ENCODE measurements at regions not wholly inside any gene's neighbourhood (a gene's known extent, or its start where the extent isn't known, plus 50 kb on each side); places are given as distances from the start of the nearest gene placed in this dataset.
A peak's percentile ranks its signal among the peaks of the same experiment; 100 is the strongest.

DNA sequence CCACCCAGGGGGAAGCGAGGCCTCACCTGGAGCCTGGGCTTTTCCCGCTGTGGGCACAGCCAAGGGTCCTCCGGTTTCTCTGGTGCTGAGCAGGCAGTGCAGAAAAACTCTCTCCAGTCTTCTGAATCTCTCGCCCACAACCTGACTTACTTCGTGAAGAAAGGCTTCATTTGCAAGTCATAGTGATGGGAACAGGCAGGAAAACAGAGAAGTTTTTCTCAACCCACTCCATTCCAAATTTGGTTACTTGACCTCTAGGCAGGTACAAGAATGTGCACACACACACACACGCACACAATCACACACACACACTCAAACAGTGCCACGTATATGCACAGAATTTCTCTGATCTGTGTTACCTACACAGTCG is 524.5 kb downstream of the CD83 start:
- no peak overlapping the region for H3K9ac ChIP-seq (ENCODE audit: extremely low read depth, insufficient read length, low read length)
- WGBS (ENCODE audit: extremely low coverage, insufficient read length, low lambda C conversion rate): no CpG with 5 or more reads among the region's 8 CpGs
- no peaks in the 10 kb centered on the region for H3K27me3 ChIP-seq (ENCODE audit: insufficient read depth, low read length)
- H3K23me2 ChIP-seq (ENCODE audit: insufficient read length, low read depth, low read length, poor library complexity, severe bottlenecking): no peaks in the 10 kb centered on the region
- Mint-ChIP-seq H3K27me3 (ENCODE audit: low read depth) (no peaks in the 10 kb centered on the region), H3K4me3 (no peak overlapping the region), H3K36me3 (ENCODE audit: insufficient read depth in 1 of 3, low read depth in 3 of 3) (no peaks in the 10 kb centered on the region; a peak in 1 of 7 replicates), H3K27ac (no peak overlapping the region), H3K9me3 (no peaks in the 10 kb centered on the region), H3K4me1 (peaks cover 56 to 57% of the 10 kb centered on the region in 2 experiments)
- no peaks in the 10 kb centered on the region for H3K9me3 ChIP-seq (ENCODE audit: control insufficient read depth, low read depth, low read length)
- H3K4me2 ChIP-seq (ENCODE audit: insufficient read depth, insufficient read length, low read length): no peak overlapping the region
- no peak overlapping the region for H4K8ac ChIP-seq (replicated peaks; ENCODE audit: insufficient read length, low read depth, low read length)
- 0 out of 2 replicates have a peak overlapping the region, but pooled peaks have one; percentile 18 for H3K14ac ChIP-seq (ENCODE audit: insufficient read depth, low read length)
- no peak overlapping the region for H4K5ac ChIP-seq (ENCODE audit: insufficient read length, low read depth, low read length)
- peaks cover 34% of the 10 kb centered on the region; the same call in 1 of the 2 replicates for H3K4me1 ChIP-seq (ENCODE audit: insufficient read depth, low read length)
- H2AFZ ChIP-seq (ENCODE audit: low read length): no peak overlapping the region
- H3K4ac ChIP-seq (ENCODE audit: low read depth, low read length): no peak overlapping the region
- H3K79me2 ChIP-seq (ENCODE audit: insufficient read depth, low read length): no peaks in the 10 kb centered on the region
- no peak overlapping the region for H2BK20ac ChIP-seq (ENCODE audit: low read depth, low read length, poor library complexity, severe bottlenecking)
- no peak overlapping the region for H2BK15ac ChIP-seq (ENCODE audit: low read depth, low read length)
- no peaks in the 10 kb centered on the region for H3K79me1 ChIP-seq (ENCODE audit: insufficient read depth, low read depth, low read length, poor library complexity, severe bottlenecking)
- H4K20me1 ChIP-seq (ENCODE audit: control insufficient read depth, insufficient read depth, insufficient read length): no peaks in the 10 kb centered on the region
- DNase-seq: no peak
- H2BK120ac ChIP-seq (ENCODE audit: low read depth, low read length, poor library complexity, severe bottlenecking): no peak overlapping the region
- H3K18ac ChIP-seq (ENCODE audit: insufficient read length, low read depth, low read length): no peak overlapping the region
- no peak overlapping the region for H3T11ph ChIP-seq (ENCODE audit: low read length)
- no peak overlapping the region for H2AK5ac ChIP-seq (ENCODE audit: insufficient read length, low read length)
- H3K27ac ChIP-seq (ENCODE audit: insufficient read length, low read depth, low read length): peak overlapping the region; percentile 3
- H2BK5ac ChIP-seq (ENCODE audit: insufficient read length, low read length): no peak overlapping the region
- H3K23ac ChIP-seq (ENCODE audit: insufficient read length, low read depth, low read length): no peak overlapping the region
- no peak overlapping the region for H4K91ac ChIP-seq (ENCODE audit: insufficient read length, low read depth, low read length)
- H3K56ac ChIP-seq (ENCODE audit: insufficient read length, low read depth, low read length): no peak overlapping the region
- TF ChIP-seq, protein P1, sequence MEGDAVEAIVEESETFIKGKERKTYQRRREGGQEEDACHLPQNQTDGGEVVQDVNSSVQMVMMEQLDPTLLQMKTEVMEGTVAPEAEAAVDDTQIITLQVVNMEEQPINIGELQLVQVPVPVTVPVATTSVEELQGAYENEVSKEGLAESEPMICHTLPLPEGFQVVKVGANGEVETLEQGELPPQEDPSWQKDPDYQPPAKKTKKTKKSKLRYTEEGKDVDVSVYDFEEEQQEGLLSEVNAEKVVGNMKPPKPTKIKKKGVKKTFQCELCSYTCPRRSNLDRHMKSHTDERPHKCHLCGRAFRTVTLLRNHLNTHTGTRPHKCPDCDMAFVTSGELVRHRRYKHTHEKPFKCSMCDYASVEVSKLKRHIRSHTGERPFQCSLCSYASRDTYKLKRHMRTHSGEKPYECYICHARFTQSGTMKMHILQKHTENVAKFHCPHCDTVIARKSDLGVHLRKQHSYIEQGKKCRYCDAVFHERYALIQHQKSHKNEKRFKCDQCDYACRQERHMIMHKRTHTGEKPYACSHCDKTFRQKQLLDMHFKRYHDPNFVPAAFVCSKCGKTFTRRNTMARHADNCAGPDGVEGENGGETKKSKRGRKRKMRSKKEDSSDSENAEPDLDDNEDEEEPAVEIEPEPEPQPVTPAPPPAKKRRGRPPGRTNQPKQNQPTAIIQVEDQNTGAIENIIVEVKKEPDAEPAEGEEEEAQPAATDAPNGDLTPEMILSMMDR (conservative IDR thresholded peaks at IDR 0.05): no peak
- no peak overlapping the region for H2BK12ac ChIP-seq (ENCODE audit: insufficient read length, low read depth, low read length)
